Fibroblast of lung (primary cell): ENCODE measurements at regions not wholly inside any gene's neighbourhood (a gene's known extent, or its start where the extent isn't known, plus 50 kb on each side); places are given as distances from the start of the nearest gene placed in this dataset.
"Not testable (repeated sequence)": the region's sequence is repeated elsewhere in the genome, so short reads cannot be mapped to it uniquely, and the experiment has no call there.

Experiments
- DNase-seq, 2 donors: peaks; one replicate each; pipeline versions ENCODE4 v3.0.0 to v3.0.0-alpha.2; 2010; ENCODE audit warnings: low read depth in 2 of 2
- H2AFZ ChIP-seq: 2 replicates; pipeline ENCODE4 v1.5.1; 2012; ENCODE audit warnings: low read length, control low read depth, inconsistent platforms
- H3K27ac ChIP-seq: 2 replicates; pipeline ENCODE4 v1.5.1; 2011; ENCODE audit warnings: low read length, control low read depth; ENCODE audit not compliant: insufficient read depth
- H3K27me3 ChIP-seq: 2 replicates; pipeline ENCODE4 v1.5.1; 2011; ENCODE audit warnings: mild to moderate bottlenecking, low read length; ENCODE audit not compliant: control insufficient read depth, insufficient read depth
- H3K36me3 ChIP-seq: 2 replicates; pipeline ENCODE4 v1.5.1; 2011; ENCODE audit warnings: low read length; ENCODE audit not compliant: control insufficient read depth, insufficient read depth
- H3K4me1 ChIP-seq: 2 replicates; pipeline ENCODE4 v1.5.1; 2011; ENCODE audit warnings: low read length; ENCODE audit not compliant: control insufficient read depth, insufficient read depth; ENCODE audit errors: extremely low read depth
- H3K4me2 ChIP-seq: 2 replicates; pipeline ENCODE4 v1.5.1; 2011; ENCODE audit warnings: low read length, control low read depth; ENCODE audit not compliant: insufficient read depth; ENCODE audit errors: extremely low read depth
- H3K4me3 ChIP-seq, 4 experiments: fragments of 200-600 bp in 1 of 4; sonication (generic) in 1 of 4; replicated peaks in 1 of 4; 2 replicates each; pipeline ENCODE4 v1.5.1; 2011 to 2016; ENCODE audit warnings: low read length in 4 of 4, low read depth in 3 of 4, mild to moderate bottlenecking in 3 of 4, control low read depth in 2 of 4, inconsistent platforms in 1 of 4, mixed read lengths in 1 of 4; ENCODE audit not compliant: insufficient read depth in 1 of 4; ENCODE audit errors: control extremely low read depth in 1 of 4
- H3K79me2 ChIP-seq: 2 replicates; pipeline ENCODE4 v1.5.1; 2012; ENCODE audit warnings: mild to moderate bottlenecking, low read length, inconsistent platforms; ENCODE audit not compliant: control insufficient read depth, insufficient read depth
- H3K9ac ChIP-seq: 2 replicates; pipeline ENCODE4 v1.5.1; 2011; ENCODE audit warnings: mild to moderate bottlenecking, low read length, control low read depth; ENCODE audit not compliant: insufficient read depth
- H3K9me3 ChIP-seq: 2 replicates; pipeline ENCODE4 v1.5.1; 2012; ENCODE audit warnings: low read depth, low read length; ENCODE audit not compliant: control insufficient read depth, insufficient read depth
- H4K20me1 ChIP-seq: 2 replicates; pipeline ENCODE4 v1.5.1; 2011; ENCODE audit warnings: low read length; ENCODE audit not compliant: control insufficient read depth, insufficient read depth; ENCODE audit errors: extremely low read depth
- EZH2 ChIP-seq: IDR thresholded peaks from 2 replicates; pipeline ENCODE4 v1.5.1; 2012; ENCODE audit warnings: low read length, control low read depth, mild to moderate bottlenecking; ENCODE audit errors: missing control alignments
- TF ChIP-seq, protein P1 (sequence below), 2 donors: IDR thresholded peaks in 1 of 2; conservative IDR thresholded peaks in 1 of 2; 1 replicate in 1 of 2; 2 replicates in 1 of 2; pipeline ENCODE4 v1.5.1; 2011 to 2012; ENCODE audit warnings: low read length in 2 of 2, control low read depth in 1 of 2, inconsistent platforms in 1 of 2, low read depth in 1 of 2, mild to moderate bottlenecking in 1 of 2

DNA sequence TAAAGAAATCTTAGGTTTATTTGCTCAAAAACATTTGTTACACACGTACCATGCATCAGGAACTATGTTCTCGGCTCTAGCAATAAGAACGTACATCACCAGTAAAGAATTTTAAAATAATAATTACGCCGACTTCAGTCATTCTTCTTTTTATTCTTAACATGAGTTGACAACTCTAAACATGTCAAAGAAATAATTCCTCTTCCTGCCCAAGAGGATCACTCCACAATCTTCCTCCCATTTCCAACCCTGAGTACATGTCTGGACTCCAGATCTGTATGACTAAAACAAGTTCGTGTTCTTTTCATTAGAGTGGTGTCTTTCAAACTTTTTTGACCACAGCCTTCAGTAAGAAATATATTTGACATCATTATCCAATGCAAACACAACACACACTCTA, 201.6 kb upstream of the GRIA3 start:
- Histone ChIP-seq H3K9me3 (no peaks in the 10 kb centered on the region), H3K4me1 (no peaks in the 10 kb centered on the region), H2AFZ (no peak overlapping the region), H3K27me3 (no peaks in the 10 kb centered on the region), H3K27ac (no peak overlapping the region), H3K36me3 (no peaks in the 10 kb centered on the region), H3K9ac (no peak overlapping the region), H3K4me3 (no peak overlapping the region), H4K20me1 (no peaks in the 10 kb centered on the region), H3K79me2 (no peaks in the 10 kb centered on the region), H3K4me2 (no peak overlapping the region)
- no peak for DNase-seq
- TF ChIP-seq EZH2, result no peak
- TF ChIP-seq, protein P1, sequence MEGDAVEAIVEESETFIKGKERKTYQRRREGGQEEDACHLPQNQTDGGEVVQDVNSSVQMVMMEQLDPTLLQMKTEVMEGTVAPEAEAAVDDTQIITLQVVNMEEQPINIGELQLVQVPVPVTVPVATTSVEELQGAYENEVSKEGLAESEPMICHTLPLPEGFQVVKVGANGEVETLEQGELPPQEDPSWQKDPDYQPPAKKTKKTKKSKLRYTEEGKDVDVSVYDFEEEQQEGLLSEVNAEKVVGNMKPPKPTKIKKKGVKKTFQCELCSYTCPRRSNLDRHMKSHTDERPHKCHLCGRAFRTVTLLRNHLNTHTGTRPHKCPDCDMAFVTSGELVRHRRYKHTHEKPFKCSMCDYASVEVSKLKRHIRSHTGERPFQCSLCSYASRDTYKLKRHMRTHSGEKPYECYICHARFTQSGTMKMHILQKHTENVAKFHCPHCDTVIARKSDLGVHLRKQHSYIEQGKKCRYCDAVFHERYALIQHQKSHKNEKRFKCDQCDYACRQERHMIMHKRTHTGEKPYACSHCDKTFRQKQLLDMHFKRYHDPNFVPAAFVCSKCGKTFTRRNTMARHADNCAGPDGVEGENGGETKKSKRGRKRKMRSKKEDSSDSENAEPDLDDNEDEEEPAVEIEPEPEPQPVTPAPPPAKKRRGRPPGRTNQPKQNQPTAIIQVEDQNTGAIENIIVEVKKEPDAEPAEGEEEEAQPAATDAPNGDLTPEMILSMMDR (conservative IDR thresholded peaks at IDR 0.05 in 1 of 2, IDR thresholded peaks at IDR 0.05 in 1 of 2; ENCODE audit: low read depth in 1 of 2, low read length in 2 of 2), result no peak

DNA sequence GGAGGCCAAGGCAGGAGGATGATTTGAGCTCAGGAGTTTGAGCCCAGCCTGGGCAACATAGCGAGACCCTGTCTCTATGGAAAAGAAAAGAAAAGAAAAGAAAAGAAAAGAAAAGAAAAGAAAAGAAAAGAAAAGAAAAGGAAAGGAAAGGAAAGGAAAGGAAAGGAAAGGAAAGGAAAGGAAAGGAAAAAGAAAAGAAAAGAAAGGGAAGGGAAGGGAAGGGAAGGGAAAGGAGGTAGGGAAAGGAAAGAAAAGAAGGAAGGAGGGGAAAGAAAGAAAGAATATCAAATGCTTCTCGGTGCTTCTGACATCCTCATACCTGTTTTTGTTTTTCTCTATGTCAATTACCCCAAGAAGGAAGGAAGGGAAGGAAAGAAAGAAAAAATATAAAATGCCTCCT, 181.2 kb upstream of the GRIA3 start:
- H4K20me1 ChIP-seq, H3K4me3 ChIP-seq, H3K27ac ChIP-seq: not testable (repeated sequence)

DNA sequence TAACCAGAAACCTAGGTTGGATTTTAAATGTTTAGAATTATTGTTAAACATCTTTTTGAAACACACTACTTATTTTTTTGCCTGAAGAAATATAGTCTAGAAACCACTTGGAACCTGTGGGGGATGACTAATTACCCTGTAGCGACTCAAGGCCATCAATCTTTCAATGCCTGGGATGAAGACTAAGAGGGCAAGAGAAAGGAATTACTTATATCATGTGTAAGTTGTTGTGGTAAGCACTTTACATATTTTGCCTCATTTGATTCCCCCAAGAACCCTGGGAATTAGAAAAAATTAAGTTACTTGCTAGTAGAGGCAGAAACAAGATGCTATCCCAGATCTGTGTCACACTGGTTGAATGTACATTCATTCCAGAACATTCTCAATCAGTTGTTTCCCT, 170.9 kb upstream of the GRIA3 start:
- Histone ChIP-seq H3K9me3 (no peaks in the 10 kb centered on the region), H2AFZ (no peak overlapping the region), H4K20me1 (no peaks in the 10 kb centered on the region), H3K9ac (no peak overlapping the region), H3K27me3 (no peaks in the 10 kb centered on the region), H3K36me3 (no peaks in the 10 kb centered on the region), H3K4me3 (no peak overlapping the region), H3K4me2 (no peak overlapping the region), H3K27ac (no peak overlapping the region), H3K4me1 (no peaks in the 10 kb centered on the region), H3K79me2 (no peaks in the 10 kb centered on the region)
- no peak for TF ChIP-seq EZH2
- TF ChIP-seq, protein P1 (conservative IDR thresholded peaks at IDR 0.05 in 1 of 2, IDR thresholded peaks at IDR 0.05 in 1 of 2; ENCODE audit: low read depth in 1 of 2, low read length in 2 of 2), result no peak
- DNase-seq, result peak in 1 of 2 donors; percentile 52

More for the DNA sequence above, 181.2 kb upstream of the GRIA3 start:
- H3K36me3 ChIP-seq, DNase-seq, H2AFZ ChIP-seq, H3K4me1 ChIP-seq, H3K9me3 ChIP-seq, H3K4me2 ChIP-seq, H3K9ac ChIP-seq, H3K27me3 ChIP-seq, H3K79me2 ChIP-seq: not testable (repeated sequence)
